LHCN-M2 (cell line): ENCODE measurements at regions not wholly inside any gene's neighbourhood (a gene's known extent, or its start where the extent isn't known, plus 50 kb on each side); places are given as distances from the start of the nearest gene placed in this dataset.

Experiments
- DNase-seq: peaks from one replicate; pipeline ENCODE4 v3.0.0-alpha.2; 2012; ENCODE audit warnings: low read depth

DNA sequence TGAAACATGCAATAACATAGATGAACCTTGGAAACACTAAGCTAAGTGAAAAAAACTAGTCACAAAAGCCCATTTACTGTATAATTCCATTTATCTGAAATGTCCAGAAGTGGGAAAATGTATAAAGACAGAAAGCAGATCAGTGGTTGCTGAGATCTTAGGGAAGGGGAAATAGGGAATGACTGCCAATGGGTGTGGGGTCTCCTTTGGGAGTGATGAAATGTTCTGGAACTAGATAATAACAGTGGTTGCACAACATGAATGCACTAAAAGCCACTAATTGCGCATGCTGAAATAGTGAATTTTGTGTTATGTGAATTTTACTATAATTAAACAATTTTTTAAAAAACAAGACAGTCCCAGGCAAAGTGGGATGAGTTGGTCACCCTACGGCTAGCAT is 472.8 kb downstream of the CCDC171 start:
- DNase-seq: no peak

DNA sequence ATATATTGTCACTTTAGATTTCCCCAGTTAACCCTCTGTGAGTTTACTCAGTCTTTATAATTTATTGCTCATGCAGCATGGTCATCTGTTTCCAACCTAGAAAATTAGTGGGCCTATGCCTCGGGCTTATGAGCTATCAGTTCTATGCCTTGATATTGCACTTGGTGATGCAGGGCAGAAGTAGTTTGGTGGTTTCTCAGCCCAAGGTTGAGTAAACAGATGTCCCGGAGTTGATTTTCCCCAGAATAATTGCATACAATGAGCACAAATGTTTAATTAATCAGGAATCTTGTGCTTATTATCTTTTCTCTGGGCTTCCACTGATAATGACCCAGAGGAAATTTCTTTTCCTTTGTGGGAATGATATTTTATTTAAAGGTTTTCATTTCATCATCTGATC is 474.0 kb downstream of the CCDC171 start:
- DNase-seq: no peak

DNA sequence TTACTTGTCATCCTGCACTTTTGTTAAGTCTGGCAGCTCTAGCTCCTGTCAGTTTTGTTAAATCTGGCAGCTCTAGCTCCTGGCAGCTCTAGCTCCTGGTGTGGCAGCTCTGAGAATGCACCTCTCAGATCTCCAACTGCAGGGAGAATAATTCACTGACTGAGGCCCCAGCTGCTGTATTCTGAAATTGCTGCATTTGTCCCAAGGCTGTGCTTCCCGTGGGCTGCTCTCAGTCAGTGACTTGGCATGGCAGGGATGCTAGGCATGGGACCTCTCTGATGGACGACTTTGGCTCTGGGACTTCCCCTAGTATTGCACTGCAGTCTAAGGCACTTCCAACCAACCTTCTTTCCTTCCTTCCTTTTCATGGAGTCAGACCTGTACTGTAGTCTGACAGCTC is 475.7 kb downstream of the CCDC171 start:
- peak; percentile 85 for DNase-seq

DNA sequence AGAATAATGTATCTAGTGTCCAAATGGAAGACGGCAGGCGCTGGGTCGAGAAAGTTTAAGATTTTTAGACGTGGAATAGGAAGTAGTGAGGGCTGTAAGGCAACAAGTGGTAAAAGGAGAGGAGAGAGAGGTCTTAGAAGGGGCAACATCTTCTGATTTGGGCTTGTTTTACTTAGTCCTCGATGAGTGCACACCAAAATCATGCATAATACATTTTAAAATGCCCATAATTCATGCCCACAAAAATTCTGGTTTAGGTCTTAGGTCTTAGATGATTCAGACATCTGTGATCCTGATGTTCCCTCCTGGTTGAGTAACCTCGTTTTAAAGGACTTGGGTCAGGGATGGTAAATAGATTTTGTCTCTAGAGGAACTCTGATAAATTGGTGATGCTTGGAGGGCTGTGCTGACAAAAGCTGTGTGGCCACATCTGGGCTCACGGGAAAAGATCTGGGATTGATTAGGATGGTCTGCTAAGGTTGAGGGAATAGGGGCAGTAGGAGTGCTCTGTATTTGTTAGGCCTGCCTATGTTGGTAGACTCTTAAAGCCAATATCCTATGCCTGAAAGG is 476.3 kb downstream of the CCDC171 start:
- peak; percentile 97 for DNase-seq

DNA sequence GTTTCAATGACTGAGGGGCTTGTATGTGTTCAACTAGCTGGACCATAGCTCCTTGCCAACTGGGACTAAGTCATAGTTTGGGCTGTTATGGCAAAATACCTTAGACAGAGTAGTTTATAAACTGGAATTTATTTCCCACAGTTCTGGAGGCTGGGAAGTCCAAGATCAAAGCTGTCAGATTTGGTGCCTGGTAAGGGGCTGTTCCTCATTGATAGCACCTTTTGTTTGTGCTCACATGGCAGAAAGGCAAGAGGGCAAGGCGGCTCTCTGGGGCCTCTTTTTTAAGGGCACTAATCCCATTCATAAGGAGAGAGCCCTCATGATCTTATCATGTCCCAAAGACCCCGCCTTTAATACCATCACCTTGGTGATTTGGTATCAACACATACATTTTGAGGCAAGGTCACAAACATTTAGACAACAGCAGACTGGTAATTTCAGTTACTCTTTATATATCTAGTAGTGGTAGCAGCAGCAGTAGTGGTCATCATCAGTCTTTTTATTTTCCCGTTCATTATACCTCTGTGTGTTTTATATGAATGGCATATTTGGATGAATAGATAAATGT is 477.0 kb downstream of the CCDC171 start:
- peak; percentile 56 for DNase-seq

DNA sequence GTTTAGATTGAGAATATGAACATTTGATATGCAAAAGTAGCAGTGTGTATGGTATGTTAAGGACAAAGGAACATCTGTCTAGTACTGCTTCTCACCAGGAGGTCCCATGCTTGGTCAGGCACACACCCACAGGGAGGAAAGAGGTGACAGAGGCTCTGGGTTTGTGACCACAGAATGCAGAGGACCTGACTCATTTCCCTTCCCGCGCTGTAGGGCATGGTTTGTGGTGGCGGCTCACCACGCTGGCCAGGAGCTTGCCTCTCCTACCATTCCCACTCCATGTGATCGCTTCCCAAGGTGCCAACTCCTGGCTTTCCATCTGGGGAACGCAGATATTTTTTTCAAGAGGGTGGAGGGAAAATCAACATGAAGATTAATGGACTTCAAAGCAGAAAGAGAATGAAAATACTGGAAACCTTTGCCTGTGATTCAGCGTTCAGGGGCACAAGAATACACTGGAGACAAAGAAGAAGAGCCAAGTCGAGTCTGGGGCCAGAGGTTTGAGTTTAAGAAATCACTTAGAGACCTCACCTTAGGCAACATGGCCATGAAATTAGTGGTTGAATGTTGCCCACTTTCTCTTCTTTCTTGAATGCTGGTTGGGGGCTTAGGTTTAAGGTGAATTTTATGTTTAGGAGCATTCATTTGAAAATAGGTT is 477.8 kb downstream of the CCDC171 start:
- DNase-seq: peak; percentile 99

DNA sequence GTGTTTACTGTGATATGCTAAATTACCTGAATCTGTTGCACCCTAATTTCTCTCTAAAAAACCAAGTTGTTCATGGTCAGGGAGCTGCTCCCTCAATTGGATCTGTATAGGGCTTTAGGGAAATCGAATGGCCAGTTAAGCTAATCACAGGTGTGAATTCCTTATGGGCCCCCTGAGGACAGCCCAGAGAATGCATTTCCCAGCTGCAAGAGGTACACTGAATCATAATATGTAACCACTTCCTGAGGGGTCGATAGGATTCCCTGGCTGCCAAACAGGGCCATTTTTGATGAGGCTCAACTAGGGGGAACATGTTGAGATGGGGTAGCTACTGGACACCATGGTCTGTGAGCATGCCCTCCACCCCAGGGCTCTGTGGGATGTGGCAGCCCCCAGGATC is 478.6 kb downstream of the CCDC171 start:
- peak; percentile 66 for DNase-seq

DNA sequence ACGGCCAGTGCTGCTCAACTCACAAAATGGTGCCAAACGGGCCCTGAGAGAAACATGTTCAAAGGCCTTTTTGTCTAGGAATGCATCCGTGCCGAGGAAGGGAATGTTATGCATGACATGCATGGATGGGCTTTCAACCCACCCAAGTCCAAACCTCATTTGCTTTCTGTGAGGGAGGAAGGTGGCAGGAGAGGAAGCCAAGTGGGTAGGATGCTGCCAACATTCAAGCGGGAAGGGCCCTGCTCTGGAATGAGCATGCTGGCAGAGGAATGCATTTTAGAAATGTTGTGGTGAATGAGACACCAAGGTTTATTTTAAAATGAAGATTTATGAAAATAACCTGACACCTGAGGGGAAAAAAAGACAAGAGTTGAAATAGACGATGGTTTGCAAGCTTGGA is 479.1 kb downstream of the CCDC171 start:
- peak; percentile 73 for DNase-seq

DNA sequence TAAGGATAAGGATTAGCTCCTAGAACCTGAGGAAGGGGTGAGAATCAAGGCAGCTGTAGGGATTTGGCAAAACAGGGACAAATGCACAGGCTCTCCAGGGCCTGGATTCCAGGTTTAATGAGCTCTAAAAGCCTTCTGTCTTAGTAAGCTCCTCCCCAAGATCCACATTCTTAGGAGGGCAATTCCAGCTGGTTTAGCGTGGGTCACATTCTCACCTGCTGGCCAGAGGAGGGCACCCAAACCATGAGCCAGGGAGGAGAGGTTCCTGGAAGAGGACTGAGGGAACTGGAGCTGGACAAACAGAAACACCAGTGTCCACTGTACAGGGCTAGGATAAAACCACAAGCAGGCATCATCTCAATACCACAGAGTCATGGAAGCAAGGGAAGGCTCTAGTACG is 480.0 kb downstream of the CCDC171 start:
- DNase-seq: peak; percentile 96

DNA sequence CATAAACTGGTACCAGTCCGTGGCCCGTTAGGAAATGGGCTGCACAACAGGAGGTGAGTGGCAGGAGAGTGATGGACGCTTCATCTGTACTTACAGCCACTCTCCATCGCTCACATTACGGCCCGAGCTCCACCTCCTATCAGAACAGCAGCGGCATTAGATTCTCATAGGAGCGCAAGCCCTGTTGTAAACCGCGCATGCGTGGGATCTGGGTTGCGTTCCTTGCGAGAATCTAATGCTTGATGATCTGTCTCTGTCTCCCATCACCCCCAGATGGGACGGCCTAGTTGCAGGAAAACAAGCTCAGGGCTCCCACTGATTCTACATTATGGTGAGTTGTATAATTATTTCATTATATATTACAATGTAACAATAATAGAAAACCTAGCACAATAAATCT is 480.4 kb downstream of the CCDC171 start:
- DNase-seq: no peak

DNA sequence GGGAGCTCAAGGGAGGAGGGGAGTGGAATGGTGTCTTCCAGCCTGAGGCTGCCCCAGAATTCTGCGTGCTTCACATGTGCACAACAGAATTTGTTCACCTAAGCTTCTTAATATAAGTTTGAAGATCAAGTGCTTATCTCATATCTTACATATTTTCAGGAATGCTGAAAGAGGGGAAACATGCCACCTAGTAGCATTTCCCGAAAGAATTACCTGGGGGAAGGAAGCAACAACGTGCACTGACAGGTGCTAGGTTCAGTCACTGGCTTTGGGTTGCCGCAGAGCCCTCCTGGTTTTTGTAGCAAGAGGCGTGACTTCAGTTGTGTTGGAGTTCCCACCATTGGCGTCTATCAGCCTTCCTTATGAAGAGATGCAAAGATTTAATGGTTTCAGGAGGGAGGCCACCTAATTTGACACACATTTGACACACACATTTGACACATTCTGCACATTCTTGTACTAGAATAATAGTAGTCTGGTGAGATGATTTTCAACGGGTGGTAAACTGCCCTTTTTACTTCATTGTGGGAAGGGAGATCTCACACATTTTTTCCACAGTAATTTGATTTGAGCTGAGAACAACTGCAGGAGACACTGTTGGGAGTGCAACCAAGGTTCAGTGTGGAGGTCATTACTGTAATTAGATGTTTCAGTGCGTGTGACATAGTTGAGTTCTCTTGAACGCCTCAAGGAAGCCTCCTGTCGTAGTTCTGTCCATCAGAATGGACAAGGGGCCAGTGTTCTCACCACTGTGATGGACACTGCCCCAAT is 481.3 kb downstream of the CCDC171 start:
- DNase-seq: no peak

DNA sequence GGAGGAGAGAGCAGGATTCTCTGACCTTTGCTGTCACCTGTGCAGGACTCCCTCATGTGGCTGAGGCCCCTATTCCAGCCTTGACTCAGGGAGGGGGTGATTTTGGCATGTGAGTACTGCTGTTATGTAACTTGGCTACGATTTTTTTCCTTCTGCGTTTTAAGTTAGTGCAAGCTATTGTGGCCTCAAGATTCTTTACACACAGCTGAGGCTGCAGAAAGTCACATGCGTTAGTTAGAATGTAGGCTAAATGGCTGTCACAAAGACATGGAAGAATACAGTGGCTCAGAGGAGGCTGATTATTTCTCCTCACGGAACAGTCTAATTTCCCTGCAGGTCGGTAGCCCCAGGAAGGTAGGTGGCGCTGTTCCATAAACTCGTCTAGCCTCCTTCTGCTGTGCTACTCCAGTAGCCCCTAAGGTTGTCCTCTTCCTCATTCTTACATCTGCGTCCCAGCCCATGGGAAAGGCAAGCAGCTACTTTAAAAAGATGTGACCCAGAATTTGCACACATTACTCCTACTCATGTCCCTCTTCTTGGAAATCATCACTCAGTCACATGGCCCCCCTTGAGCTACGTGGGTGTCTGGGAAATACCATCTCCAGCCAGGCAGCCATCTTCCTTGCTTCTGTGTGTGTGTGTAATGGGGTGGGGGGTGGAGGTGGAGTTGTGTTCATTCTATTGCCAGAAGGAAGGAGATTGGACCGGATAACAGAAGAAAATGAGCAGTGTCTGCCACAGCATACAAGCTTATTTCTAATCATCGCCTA is 486.6 kb downstream of the CCDC171 start:
- no peak for DNase-seq

DNA sequence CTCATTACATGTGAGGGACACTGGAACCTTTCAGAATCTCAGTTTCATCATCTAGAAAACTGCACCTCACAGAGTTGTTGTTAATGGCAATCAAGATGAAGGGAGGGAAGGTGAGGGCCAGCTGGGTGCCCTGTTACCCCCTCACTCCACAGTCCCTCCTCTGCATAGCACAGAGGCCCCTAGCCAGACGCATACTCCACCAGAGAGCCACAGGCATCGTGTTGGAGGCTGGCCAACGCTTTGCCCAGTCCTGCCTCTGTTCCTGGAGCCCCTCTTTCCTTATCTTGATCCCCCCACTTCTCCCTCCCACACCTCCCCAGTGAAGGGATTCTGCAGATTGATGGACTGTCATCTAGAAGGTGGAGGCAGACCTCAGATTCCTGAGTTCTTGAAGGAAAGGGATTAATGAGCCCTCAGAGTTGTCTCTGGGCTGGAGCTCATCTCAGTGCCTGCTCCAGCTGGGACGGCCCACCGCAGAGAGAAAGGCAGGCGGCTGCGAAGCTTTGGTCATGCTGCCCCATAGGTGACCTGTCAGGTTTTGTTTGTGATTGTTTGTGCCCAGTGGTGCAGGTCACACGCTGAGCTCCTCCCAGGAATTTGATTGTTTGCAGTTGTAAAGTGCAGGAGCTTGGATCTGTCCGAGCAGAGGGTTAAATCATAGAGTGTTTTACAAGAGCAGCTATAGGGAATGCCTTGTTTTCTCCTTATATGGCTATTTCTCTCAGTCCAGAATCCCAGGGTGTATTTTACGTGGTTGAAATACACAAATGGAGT is 487.3 kb downstream of the CCDC171 start:
- no peak for DNase-seq

DNA sequence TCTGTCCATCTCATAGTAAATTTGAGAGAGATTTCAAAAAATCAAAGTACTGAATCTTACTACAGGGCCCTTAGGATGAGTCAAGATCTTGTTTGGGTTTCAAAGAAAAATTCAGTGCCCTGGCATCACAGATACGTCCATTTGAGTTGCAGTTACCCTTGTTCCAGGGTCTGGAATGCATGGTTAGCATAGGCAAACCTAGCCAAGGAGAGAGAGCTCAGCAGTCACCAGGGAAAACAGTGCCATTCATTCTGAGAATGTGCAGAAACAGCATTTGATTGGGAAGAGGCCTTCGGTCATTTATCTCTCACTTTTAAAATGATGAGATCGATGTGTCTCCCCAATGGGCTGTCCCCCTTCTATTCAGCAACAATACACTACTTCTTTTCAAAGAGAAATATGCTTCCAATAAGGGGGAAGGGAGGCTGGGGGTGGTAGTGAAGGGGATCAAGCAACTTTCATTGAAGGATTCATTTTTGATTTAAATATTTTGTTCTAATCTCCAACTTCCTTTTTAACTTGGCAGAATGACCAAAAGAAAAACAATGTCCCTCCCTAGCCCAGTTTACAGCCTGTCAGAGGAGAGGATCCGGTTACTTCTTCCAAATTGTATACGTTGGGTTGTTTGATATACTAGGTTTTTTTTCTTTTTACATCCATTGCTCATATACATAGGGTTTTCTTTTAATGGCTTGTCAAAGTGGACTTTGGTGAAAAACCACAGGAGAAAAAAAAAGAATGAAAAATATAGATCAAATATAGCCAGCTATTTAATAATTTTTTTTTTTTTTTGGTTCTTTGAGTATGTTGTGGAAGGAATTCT is 491.1 kb downstream of the CCDC171 start:
- DNase-seq: peak; percentile 62

DNA sequence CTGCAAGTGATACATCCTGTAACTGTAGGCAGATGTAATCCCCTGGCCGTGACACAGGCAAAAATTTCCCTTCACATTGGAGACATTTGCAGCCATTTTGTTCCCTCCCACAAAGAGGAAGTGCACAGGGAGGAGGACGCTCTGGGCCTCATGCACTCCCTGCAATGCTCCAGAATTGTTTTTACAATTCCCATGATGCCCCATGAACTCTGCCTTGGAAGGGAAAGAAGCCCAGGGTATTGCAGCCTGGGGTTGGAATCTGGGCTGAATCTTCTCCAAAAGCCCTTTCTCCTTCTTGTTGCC is 491.7 kb downstream of the CCDC171 start:
- DNase-seq: peak; percentile 76

DNA sequence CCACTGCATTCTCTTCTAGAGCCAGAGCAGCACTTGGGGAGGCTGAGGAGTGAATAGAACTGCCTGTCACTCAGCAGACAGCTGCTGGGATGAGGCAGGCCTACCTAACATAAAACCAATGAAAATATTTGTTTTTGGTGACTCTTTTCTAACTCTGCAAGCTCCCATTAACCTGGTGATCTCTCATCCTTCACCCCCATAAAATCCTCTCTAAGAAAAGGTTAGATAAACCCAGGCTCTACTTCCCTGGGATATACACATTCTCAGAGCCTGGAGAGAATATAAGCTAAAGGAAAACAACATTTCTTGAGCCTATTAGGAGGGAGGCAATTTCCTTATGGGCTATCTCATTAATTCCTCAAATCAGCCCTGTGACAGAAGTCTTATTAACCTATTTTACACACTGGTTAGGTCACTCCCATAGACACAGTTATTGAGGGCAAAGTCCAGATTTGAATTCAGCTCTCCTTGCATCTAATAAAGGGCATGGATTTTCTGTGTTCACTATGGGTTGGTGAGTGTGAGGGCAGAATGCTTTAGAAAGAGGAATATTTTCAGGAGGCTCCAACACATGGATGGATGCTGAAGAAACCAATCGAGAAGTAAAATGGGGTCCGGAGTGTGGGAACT is 492.9 kb downstream of the CCDC171 start:
- DNase-seq: no peak

DNA sequence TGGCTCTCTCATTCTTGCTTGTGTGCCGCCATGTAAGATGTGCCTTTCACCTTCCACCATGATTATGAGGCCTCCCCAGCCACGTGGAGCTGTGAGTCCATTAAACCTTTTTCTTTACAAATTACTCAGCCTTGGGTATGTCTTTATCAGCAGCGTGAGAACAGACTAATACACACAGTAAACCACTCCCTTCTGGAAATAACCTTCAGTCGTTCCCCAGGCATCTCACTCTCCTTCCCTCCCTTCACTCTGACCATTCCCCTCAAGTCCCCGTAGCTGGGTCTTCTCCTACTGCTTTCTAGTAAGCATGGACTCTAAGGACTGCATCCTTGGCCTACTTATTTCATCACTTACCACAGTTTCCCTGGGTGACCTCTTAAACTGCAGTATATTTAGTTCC is 493.9 kb downstream of the CCDC171 start:
- DNase-seq: no peak

DNA sequence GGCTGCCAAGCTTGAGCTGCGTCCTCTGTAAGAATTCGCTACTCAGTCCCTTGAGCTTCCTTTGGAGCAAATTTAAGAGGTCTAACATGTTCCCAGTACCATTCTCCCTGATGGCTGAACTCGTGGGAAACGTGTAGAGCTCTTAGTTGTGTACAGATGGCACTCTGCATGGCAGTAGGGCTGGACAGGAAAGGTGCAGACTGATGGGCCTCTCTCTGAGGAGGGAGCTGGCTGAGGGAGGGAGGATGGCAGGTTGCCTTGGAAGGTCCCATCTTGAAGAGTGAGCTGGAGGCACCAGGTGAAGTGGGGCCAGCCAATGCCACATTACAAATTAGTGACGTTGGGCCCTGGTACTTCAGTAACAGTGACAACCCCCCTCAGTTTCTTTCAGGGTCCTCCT is 495.3 kb downstream of the CCDC171 start:
- no peak for DNase-seq

DNA sequence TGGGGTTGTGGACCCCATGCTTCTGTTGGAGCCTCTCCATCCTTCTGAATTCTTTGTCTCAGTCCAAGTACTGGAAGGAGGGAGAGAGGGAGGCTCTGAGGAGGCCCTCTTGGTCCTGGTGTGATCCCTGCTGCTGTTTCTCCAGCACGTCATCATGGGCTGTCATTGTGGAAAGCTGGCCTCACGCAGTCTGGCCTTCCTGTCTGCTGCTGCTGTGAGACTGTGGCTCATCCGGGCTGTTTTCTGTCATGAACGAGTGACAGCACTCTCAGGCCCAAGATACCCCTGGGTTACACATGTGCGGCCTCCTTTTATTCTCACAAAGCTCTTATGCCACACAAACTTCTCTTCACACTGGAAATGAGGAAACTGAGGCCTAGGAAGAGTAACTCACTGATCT is 499.3 kb downstream of the CCDC171 start:
- DNase-seq: no peak
